KMS-11 (cell line): ENCODE measurements at regions not wholly inside any gene's neighbourhood (a gene's known extent, or its start where the extent isn't known, plus 50 kb on each side); places are given as distances from the start of the nearest gene placed in this dataset.

Source experiments
- H2AFZ ChIP-seq: fragments of 200-600 bp; sonication (generic); 2 replicates; pipeline ENCODE4 v1.6.1; 2016; ENCODE audit warnings: antibody characterized with exemption, mixed run types, low read depth
- H3K27ac ChIP-seq: fragments of 200-600 bp; sonication (generic); 2 replicates; pipeline ENCODE4 v1.6.1; 2016; ENCODE audit warnings: mild to moderate bottlenecking, mixed run types
- H3K27me3 ChIP-seq: fragments of 200-600 bp; sonication (generic); 2 replicates; pipeline ENCODE4 v1.6.1; 2017; ENCODE audit warnings: mild to moderate bottlenecking, low read depth, mixed run types, moderate library complexity; ENCODE audit not compliant: insufficient read depth
- H3K36me3 ChIP-seq: fragments of 200-600 bp; sonication (generic); 2 replicates; pipeline ENCODE4 v1.6.1; 2017; ENCODE audit warnings: mild to moderate bottlenecking, mixed run types; ENCODE audit not compliant: insufficient read depth
- H3K4me1 ChIP-seq: fragments of 200-600 bp; sonication (generic); 2 replicates; pipeline ENCODE4 v1.6.1; 2016; ENCODE audit warnings: mild to moderate bottlenecking, low read depth, mixed run types; ENCODE audit not compliant: poor library complexity, severe bottlenecking
- H3K4me2 ChIP-seq: fragments of 200-600 bp; sonication (generic); 2 replicates; pipeline ENCODE4 v1.7.0; 2016; ENCODE audit warnings: mild to moderate bottlenecking, mixed run types
- H3K4me3 ChIP-seq: fragments of 200-600 bp; sonication (generic); IDR thresholded peaks from 2 replicates; pipeline ENCODE4 v1.6.1; 2017; ENCODE audit warnings: low read depth, low read length, mixed read lengths; ENCODE audit not compliant: insufficient read depth
- H3K79me2 ChIP-seq: fragments of 200-600 bp; sonication (generic); 2 replicates; pipeline ENCODE4 v1.6.1; 2016; ENCODE audit warnings: low read depth, mixed run types; ENCODE audit not compliant: insufficient read depth
- H3K9ac ChIP-seq: fragments of 200-600 bp; sonication (generic); 2 replicates; pipeline ENCODE4 v1.6.1; 2016; ENCODE audit warnings: mild to moderate bottlenecking, mixed run types
- H4K20me1 ChIP-seq: fragments of 200-600 bp; sonication (generic); 2 replicates; pipeline ENCODE4 v1.6.1; 2016; ENCODE audit warnings: mild to moderate bottlenecking, mixed run types; ENCODE audit not compliant: insufficient read depth
- TF ChIP-seq, protein P1 (sequence below): fragments of 200-600 bp; sonication (generic); conservative IDR thresholded peaks from 2 replicates; pipeline ENCODE4 v1.6.1; 2017; ENCODE audit warnings: low read depth, mild to moderate bottlenecking, antibody characterized with exemption, low read length, moderate library complexity, mixed read lengths

DNA sequence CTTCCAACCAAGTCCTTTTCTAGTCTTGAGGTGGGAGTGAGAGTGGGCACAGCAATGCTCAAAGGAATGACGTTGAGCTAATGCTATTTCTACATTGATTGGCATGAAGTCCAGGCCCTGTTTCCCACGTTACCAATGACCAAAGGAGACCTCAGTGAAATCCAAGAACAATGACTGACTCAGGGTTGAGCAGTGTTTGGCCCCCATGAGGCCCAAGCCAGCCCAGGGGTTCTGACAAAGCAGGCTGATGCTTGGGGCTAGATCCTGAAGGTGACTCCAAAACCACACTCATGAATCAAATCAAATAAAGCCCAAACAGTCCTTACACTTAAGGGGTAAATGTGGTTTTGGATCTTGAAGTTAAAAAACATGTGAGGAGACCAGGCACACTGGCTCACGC lies 278.5 kb upstream of the GJB5 start:
- no peak overlapping the region for H3K4me2 ChIP-seq
- no peaks in the 10 kb centered on the region for H4K20me1 ChIP-seq
- TF ChIP-seq, protein P1, sequence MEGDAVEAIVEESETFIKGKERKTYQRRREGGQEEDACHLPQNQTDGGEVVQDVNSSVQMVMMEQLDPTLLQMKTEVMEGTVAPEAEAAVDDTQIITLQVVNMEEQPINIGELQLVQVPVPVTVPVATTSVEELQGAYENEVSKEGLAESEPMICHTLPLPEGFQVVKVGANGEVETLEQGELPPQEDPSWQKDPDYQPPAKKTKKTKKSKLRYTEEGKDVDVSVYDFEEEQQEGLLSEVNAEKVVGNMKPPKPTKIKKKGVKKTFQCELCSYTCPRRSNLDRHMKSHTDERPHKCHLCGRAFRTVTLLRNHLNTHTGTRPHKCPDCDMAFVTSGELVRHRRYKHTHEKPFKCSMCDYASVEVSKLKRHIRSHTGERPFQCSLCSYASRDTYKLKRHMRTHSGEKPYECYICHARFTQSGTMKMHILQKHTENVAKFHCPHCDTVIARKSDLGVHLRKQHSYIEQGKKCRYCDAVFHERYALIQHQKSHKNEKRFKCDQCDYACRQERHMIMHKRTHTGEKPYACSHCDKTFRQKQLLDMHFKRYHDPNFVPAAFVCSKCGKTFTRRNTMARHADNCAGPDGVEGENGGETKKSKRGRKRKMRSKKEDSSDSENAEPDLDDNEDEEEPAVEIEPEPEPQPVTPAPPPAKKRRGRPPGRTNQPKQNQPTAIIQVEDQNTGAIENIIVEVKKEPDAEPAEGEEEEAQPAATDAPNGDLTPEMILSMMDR: no peak
- no peak overlapping the region for H3K9ac ChIP-seq
- H3K4me1 ChIP-seq: no peaks in the 10 kb centered on the region
- H3K27ac ChIP-seq: no peak overlapping the region
- H2AFZ ChIP-seq: no peak overlapping the region
- H3K36me3 ChIP-seq: no peaks in the 10 kb centered on the region
- H3K79me2 ChIP-seq: no peaks in the 10 kb centered on the region
- no peak overlapping the region for H3K4me3 ChIP-seq
- H3K27me3 ChIP-seq: no peaks in the 10 kb centered on the region

DNA sequence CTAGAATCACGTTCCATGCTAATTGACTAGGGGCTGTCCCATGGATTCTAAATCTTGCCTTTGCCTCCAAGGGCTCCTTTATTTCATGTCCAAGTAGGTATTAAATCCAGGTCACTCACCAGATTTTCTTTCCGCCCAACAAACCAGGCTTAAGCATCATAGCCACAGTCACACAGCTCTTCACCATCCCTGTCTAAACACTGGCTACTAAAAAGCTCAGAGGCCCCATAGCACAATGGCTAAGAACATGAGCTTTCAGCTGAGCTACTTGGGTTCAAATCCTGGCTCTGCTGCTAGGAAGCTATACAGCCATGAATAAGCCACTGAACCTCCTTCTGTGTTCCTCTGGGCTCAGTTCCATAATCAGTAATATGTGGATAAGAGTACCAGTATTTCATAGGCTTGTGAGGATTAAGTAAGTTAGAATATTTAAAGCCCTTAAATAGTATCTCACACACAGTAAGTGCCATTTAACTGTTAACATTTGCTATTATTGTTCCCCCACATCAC lies 277.2 kb upstream of the GJB5 start:
- Histone ChIP-seq H3K9ac (no peak overlapping the region), H3K4me3 (no peak overlapping the region), H3K36me3 (no peaks in the 10 kb centered on the region), H3K4me1 (no peaks in the 10 kb centered on the region), H3K79me2 (no peaks in the 10 kb centered on the region), H3K27ac (no peak overlapping the region), H3K4me2 (no peak overlapping the region), H4K20me1 (no peaks in the 10 kb centered on the region), H2AFZ (no peak overlapping the region), H3K27me3 (no peaks in the 10 kb centered on the region)
- TF ChIP-seq, protein P1: no peak

DNA sequence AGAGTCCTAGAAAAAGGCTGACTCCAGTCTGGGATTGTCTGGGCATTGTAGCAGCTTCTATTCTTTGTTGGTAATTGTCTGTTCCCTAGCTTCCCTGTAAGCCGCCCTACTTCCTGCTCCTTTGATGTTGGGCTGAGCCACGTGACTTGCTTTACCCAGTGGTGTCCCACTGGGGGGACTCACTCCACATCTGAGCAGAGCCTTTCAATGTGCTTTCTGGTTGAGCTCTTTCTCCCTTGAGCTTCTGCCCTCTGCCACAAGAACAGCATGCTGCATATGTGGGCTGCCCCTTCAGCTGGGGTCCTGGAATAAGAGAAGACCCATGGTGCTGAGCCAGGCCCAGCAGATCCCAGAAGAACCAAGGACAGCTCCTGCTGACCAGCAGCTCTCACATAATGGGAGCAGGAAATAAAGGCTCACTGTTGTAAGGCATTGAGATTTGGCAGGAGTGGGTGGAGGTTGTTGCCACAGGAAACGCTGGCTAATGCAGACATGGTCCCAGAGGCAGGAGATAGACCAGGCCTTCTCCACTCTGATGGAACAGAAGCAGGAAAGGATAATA lies 276.3 kb upstream of the GJB5 start:
- no peaks in the 10 kb centered on the region for H3K79me2 ChIP-seq
- no peak overlapping the region for H3K9ac ChIP-seq
- H3K27me3 ChIP-seq: no peaks in the 10 kb centered on the region
- no peaks in the 10 kb centered on the region for H3K4me1 ChIP-seq
- no peak overlapping the region for H3K27ac ChIP-seq
- no peaks in the 10 kb centered on the region for H4K20me1 ChIP-seq
- no peaks in the 10 kb centered on the region for H3K36me3 ChIP-seq
- TF ChIP-seq, protein P1: no peak
- H3K4me3 ChIP-seq: no peak overlapping the region
- no peak overlapping the region for H3K4me2 ChIP-seq
- no peak overlapping the region for H2AFZ ChIP-seq

DNA sequence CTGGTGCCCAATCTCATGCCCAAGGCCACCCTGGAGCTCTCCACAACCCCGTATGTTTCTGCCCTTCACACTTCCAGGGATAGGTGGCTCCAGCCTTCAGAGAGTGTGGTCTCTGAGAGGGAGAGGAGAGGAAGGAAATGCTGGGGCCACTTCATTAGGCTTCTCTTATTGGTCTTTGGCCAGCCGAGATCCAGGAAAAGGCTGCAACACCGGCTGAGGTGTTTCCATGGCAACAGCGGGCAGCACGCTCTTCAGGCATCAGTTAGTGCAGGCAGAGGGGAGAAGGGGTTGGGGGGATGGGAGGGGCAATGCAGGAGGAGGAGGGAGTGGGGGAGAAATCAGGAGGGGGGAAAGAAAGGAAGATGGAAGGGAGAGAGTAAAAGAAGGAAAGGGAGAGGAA lies 275.1 kb upstream of the GJB5 start:
- H3K27ac ChIP-seq: no peak overlapping the region
- no peaks in the 10 kb centered on the region for H3K4me1 ChIP-seq
- no peak overlapping the region for H3K4me2 ChIP-seq
- H3K4me3 ChIP-seq: no peak overlapping the region
- H4K20me1 ChIP-seq: no peaks in the 10 kb centered on the region
- TF ChIP-seq, protein P1: no peak
- no peaks in the 10 kb centered on the region for H3K36me3 ChIP-seq
- H3K27me3 ChIP-seq: no peaks in the 10 kb centered on the region
- no peak overlapping the region for H2AFZ ChIP-seq
- H3K79me2 ChIP-seq: no peaks in the 10 kb centered on the region
- no peak overlapping the region for H3K9ac ChIP-seq
